Peyer's patch (tissue), 4 donors: ENCODE measurements at regions not wholly inside any gene's neighbourhood (a gene's known extent, or its start where the extent isn't known, plus 50 kb on each side); places are given as distances from the start of the nearest gene placed in this dataset.
"Not testable (repeated sequence)": the region's sequence is repeated elsewhere in the genome, so short reads cannot be mapped to it uniquely, and the experiment has no call there.

Experiments used
- CTCF ChIP-seq, 6 experiments: fragments of 450-650 bp in 4 of 6; fragments of 200-600 bp in 2 of 6; sonication (generic) in 1 of 6; IDR thresholded peaks; one replicate each; pipeline ENCODE4 v1.5.1; 2017 to 2019; ENCODE audit warnings: antibody characterized with exemption in 6 of 6, mild to moderate bottlenecking in 3 of 6, moderate library complexity in 1 of 6
- POLR2A ChIP-seq, 2 donors: fragments of 450-650 bp; IDR thresholded peaks; one replicate each; pipeline ENCODE4 v1.5.1; 2017; ENCODE audit warnings: antibody characterized with exemption in 2 of 2, mild to moderate bottlenecking in 2 of 2, moderate library complexity in 2 of 2

GRCh38 chr2:87514515-87514914 is 233.4 kb upstream of the PLGLB2 start:
- TF ChIP-seq CTCF, POLR2A (IDR thresholded peaks at IDR 0.05): not testable (repeated sequence)
